Chondrocyte (in vitro differentiated cells): ENCODE measurements at regions not wholly inside any gene's neighbourhood (a gene's known extent, or its start where the extent isn't known, plus 50 kb on each side); places are given as distances from the start of the nearest gene placed in this dataset.

Source experiments
- DNase-seq: peaks from one replicate; pipeline ENCODE4 v3.0.0; 2021; ENCODE audit warnings: mixed read lengths, low spot score
- H3K27ac Mint-ChIP-seq: one replicate; pipeline ENCODE4 v1.8.0; 2021; ENCODE audit warnings: mild to moderate bottlenecking, moderate library complexity, mixed read lengths; ENCODE audit not compliant: unreplicated experiment
- H3K27me3 Mint-ChIP-seq: 2 replicates; pipeline ENCODE4 v1.8.0; 2021; ENCODE audit warnings: low read depth, mixed read lengths
- H3K36me3 Mint-ChIP-seq: 2 replicates; pipeline ENCODE4 v1.8.0; 2021; ENCODE audit warnings: low read depth, mixed read lengths
- H3K4me1 Mint-ChIP-seq: 2 replicates; pipeline ENCODE4 v1.8.0; 2021; ENCODE audit warnings: low read depth, mild to moderate bottlenecking, mixed read lengths
- H3K4me3 Mint-ChIP-seq: one replicate; pipeline ENCODE4 v1.8.0; 2021; ENCODE audit warnings: mild to moderate bottlenecking, moderate library complexity, mixed read lengths; ENCODE audit not compliant: unreplicated experiment
- H3K9me3 Mint-ChIP-seq: 2 replicates; pipeline ENCODE4 v1.8.0; 2021; ENCODE audit warnings: low read depth, mixed read lengths
- CTCF ChIP-seq: fragments of 200-600 bp; sonication (generic); IDR thresholded peaks from 2 replicates; pipeline ENCODE4 v1.5.0; 2021; ENCODE audit warnings: antibody characterized with exemption, mild to moderate bottlenecking, moderate library complexity

DNA sequence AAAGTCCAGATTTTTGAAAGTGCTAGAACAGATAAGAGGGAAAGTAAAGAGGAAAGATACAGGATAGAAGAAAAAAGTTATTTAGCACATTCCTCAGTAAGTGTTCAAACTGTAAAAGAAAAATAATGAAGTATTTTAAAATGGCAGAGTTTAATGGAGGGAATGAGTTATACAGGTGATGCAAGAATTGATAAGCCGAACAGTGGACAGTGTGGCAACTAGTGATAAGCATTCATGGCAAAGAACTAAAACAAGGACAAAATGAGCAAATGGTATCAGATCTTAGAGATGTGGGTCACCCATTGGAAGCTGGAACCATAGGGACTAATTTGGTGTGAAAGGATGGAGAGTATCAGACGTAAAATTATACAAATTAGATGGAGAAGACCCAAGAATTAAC is 622.9 kb upstream of the SGO1 start:
- no peak for DNase-seq
- Mint-ChIP-seq H3K4me1 (no peaks in the 10 kb centered on the region), H3K9me3 (peaks cover 10% of the 10 kb centered on the region), H3K27me3 (no peaks in the 10 kb centered on the region), H3K36me3 (no peaks in the 10 kb centered on the region), H3K4me3 (no peak overlapping the region), H3K27ac (no peak overlapping the region)
- TF ChIP-seq CTCF = no peak

- Mint-ChIP-seq H3K4me3 (no peak overlapping the region), H3K27ac (no peak overlapping the region), H3K4me1 (no peaks in the 10 kb centered on the region), H3K36me3 (no peaks in the 10 kb centered on the region), H3K9me3 (peaks cover 17% of the 10 kb centered on the region), H3K27me3 (no peaks in the 10 kb centered on the region)
- TF ChIP-seq CTCF = no peak
- no peak for DNase-seq
Measured at GRCh38 chr3:20798666-20799065, 612.7 kb upstream of the SGO1 start.

GRCh38 chr3:20787005-20787404 is 601.0 kb upstream of the SGO1 start:
- H3K4me3 Mint-ChIP-seq = no peak overlapping the region
- no peak for TF ChIP-seq CTCF
- H3K27me3 Mint-ChIP-seq = peaks cover 2% of the 10 kb centered on the region
- no peaks in the 10 kb centered on the region for H3K4me1 Mint-ChIP-seq
- DNase-seq = no peak
- H3K9me3 Mint-ChIP-seq = peaks cover 21% of the 10 kb centered on the region
- no peaks in the 10 kb centered on the region for H3K36me3 Mint-ChIP-seq
- no peak overlapping the region for H3K27ac Mint-ChIP-seq

GRCh38 chr3:20776692-20777091 is 590.7 kb upstream of the SGO1 start:
- no peaks in the 10 kb centered on the region for H3K4me1 Mint-ChIP-seq
- no peak for TF ChIP-seq CTCF
- H3K4me3 Mint-ChIP-seq = no peak overlapping the region
- no peaks in the 10 kb centered on the region for H3K27me3 Mint-ChIP-seq
- DNase-seq = no peak
- H3K27ac Mint-ChIP-seq = no peak overlapping the region
- H3K9me3 Mint-ChIP-seq = peaks cover 7% of the 10 kb centered on the region
- H3K36me3 Mint-ChIP-seq = no peaks in the 10 kb centered on the region

- Mint-ChIP-seq H3K4me3 (no peak overlapping the region), H3K36me3 (no peaks in the 10 kb centered on the region), H3K4me1 (no peaks in the 10 kb centered on the region), H3K27me3 (no peaks in the 10 kb centered on the region), H3K9me3 (peaks cover 4% of the 10 kb centered on the region), H3K27ac (no peak overlapping the region)
- no peak for DNase-seq
- TF ChIP-seq CTCF = no peak
Measured at GRCh38 chr3:20776286-20776685, 590.3 kb upstream of the SGO1 start.
